Loucy (cell line): ENCODE measurements at regions not wholly inside any gene's neighbourhood (a gene's known extent, or its start where the extent isn't known, plus 50 kb on each side); places are given as distances from the start of the nearest gene placed in this dataset.

ENCODE experiments used
- EZH2phosphoT487 ChIP-seq: fragments of 200-600 bp; IDR thresholded peaks from 2 replicates; pipeline ENCODE4 v1.6.1; 2018; ENCODE audit warnings: antibody characterized with exemption, mild to moderate bottlenecking, moderate library complexity, borderline replicate concordance
- TF ChIP-seq, protein P1 (sequence below): fragments of 200-600 bp; sonication (generic); conservative IDR thresholded peaks from 2 replicates; pipeline ENCODE4 v1.5.1; 2014; ENCODE audit warnings: mild to moderate bottlenecking, antibody characterized with exemption, low read length

DNA sequence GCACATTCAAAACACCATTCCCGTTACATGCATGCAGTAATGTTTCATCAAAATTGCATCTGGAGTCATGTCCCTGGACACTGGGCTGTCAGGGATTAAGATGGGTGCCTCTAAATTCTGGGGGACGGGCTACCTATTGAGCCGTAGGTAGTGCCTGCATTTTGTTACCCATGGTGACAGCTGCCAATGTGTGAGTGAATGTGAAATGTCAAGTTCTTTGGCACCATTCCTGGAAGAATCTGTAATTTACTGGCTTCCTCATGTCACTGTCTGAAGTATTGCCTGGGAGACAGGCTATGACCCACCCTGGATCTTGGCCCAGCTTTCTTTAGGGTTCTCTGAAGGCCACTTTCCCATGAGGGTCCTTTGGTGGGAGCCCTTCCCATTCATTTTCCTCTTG is 266.1 kb downstream of the TSHZ3 start:
- TF ChIP-seq, protein P1, sequence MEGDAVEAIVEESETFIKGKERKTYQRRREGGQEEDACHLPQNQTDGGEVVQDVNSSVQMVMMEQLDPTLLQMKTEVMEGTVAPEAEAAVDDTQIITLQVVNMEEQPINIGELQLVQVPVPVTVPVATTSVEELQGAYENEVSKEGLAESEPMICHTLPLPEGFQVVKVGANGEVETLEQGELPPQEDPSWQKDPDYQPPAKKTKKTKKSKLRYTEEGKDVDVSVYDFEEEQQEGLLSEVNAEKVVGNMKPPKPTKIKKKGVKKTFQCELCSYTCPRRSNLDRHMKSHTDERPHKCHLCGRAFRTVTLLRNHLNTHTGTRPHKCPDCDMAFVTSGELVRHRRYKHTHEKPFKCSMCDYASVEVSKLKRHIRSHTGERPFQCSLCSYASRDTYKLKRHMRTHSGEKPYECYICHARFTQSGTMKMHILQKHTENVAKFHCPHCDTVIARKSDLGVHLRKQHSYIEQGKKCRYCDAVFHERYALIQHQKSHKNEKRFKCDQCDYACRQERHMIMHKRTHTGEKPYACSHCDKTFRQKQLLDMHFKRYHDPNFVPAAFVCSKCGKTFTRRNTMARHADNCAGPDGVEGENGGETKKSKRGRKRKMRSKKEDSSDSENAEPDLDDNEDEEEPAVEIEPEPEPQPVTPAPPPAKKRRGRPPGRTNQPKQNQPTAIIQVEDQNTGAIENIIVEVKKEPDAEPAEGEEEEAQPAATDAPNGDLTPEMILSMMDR = no peak
- no peak for TF ChIP-seq EZH2phosphoT487
